ENCODE measurements at regions not wholly inside any gene's neighbourhood (a gene's known extent, or its start where the extent isn't known, plus 50 kb on each side); places are given as distances from the start of the nearest gene placed in this dataset.
"Not testable (repeated sequence)": the region's sequence is repeated elsewhere in the genome, so short reads cannot be mapped to it uniquely, and the experiment has no call there.

GRCh38 chr5:105616599-105616998 lies 2054.0 kb upstream of the NUDT12 start:
- ATAC-seq (ENCODE audit: insufficient read depth, low FRiP score), result no peak
- Histone ChIP-seq H3K9ac (ENCODE audit: insufficient read depth in 1 of 2, low read length in 2 of 2) (no peak overlapping the region), H3K9me3 (ENCODE audit: control insufficient read depth in 4 of 4, insufficient read depth in 3 of 4, low read length in 3 of 4) (no peaks in the 10 kb centered on the region), H3K36me3 (ENCODE audit: control insufficient read depth in 4 of 4, insufficient read depth in 4 of 4, low read length in 4 of 4) (no peaks in the 10 kb centered on the region), H3K4me1 (ENCODE audit: control insufficient read depth in 5 of 5, insufficient read depth in 5 of 5, low read length in 5 of 5) (peaks cover 0 to 22% (median 0%) of the 10 kb centered on the region in 5 donors), H3K27me3 (ENCODE audit: control insufficient read depth in 3 of 3, insufficient read depth in 3 of 3, low read length in 2 of 3) (no peaks in the 10 kb centered on the region), H3K4me3 (no peak overlapping the region), H3K27ac (ENCODE audit: low read depth in 1 of 2, low read length in 1 of 2) (no peak overlapping the region)
- WGBS, 2 donors, result 55 to 72% methylated on average over 2 of the region's 2 CpGs
- TF ChIP-seq CTCF (IDR thresholded peaks at IDR 0.05; ENCODE audit: control extremely low read depth, extremely low read depth), result no peak
- DNase-seq, result peak in 1 of 3 donors; percentile 6

GRCh38 chr5:105602406-105602805 lies 2039.8 kb upstream of the NUDT12 start:
- not testable (repeated sequence) for H3K27me3 ChIP-seq (ENCODE audit: control insufficient read depth in 3 of 3, insufficient read depth in 3 of 3, low read length in 2 of 3); H3K4me1 ChIP-seq (ENCODE audit: control insufficient read depth in 5 of 5, insufficient read depth in 5 of 5, low read length in 5 of 5); ATAC-seq (ENCODE audit: insufficient read depth, low FRiP score); H3K9me3 ChIP-seq (ENCODE audit: control insufficient read depth in 4 of 4, insufficient read depth in 3 of 4, low read length in 3 of 4); H3K36me3 ChIP-seq (ENCODE audit: control insufficient read depth in 4 of 4, insufficient read depth in 4 of 4, low read length in 4 of 4); H3K4me3 ChIP-seq; H3K9ac ChIP-seq (ENCODE audit: insufficient read depth in 1 of 2, low read length in 2 of 2); H3K27ac ChIP-seq (ENCODE audit: low read depth in 1 of 2, low read length in 1 of 2)
- peak in 1 of 3 donors; percentile 8 for DNase-seq

- WGBS, 2 donors, result 72 to 81% methylated on average over 6 of the region's 6 CpGs
- H3K9ac ChIP-seq (ENCODE audit: insufficient read depth in 1 of 2, low read length in 2 of 2), result no peak overlapping the region
- no peak overlapping the region for H3K27ac ChIP-seq (ENCODE audit: low read depth in 1 of 2, low read length in 1 of 2)
- ATAC-seq (ENCODE audit: insufficient read depth, low FRiP score) (no peak), DNase-seq (no peak)
- no peaks in the 10 kb centered on the region for H3K9me3 ChIP-seq (ENCODE audit: control insufficient read depth in 4 of 4, insufficient read depth in 3 of 4, low read length in 3 of 4)
- no peaks in the 10 kb centered on the region for H3K27me3 ChIP-seq (ENCODE audit: control insufficient read depth in 3 of 3, insufficient read depth in 3 of 3, low read length in 2 of 3)
- H3K4me3 ChIP-seq, result no peak overlapping the region
- no peak for TF ChIP-seq CTCF (IDR thresholded peaks at IDR 0.05; ENCODE audit: control extremely low read depth, extremely low read depth)
- no peaks in the 10 kb centered on the region for H3K4me1 ChIP-seq (ENCODE audit: control insufficient read depth in 5 of 5, insufficient read depth in 5 of 5, low read length in 5 of 5)
- no peaks in the 10 kb centered on the region for H3K36me3 ChIP-seq (ENCODE audit: control insufficient read depth in 4 of 4, insufficient read depth in 4 of 4, low read length in 4 of 4)
Observed at GRCh38 chr5:105593011-105593760, 2030.6 kb upstream of the NUDT12 start.

- no peaks in the 10 kb centered on the region for H3K36me3 ChIP-seq (ENCODE audit: control insufficient read depth in 4 of 4, insufficient read depth in 4 of 4, low read length in 4 of 4)
- no peak for TF ChIP-seq CTCF (IDR thresholded peaks at IDR 0.05; ENCODE audit: control extremely low read depth, extremely low read depth)
- DNase-seq, result no peak
- 55 to 74% methylated on average over 6 of the region's 6 CpGs for WGBS, 2 donors
- no peaks in the 10 kb centered on the region for H3K27me3 ChIP-seq (ENCODE audit: control insufficient read depth in 3 of 3, insufficient read depth in 3 of 3, low read length in 2 of 3)
- no peaks in the 10 kb centered on the region for H3K4me1 ChIP-seq (ENCODE audit: control insufficient read depth in 5 of 5, insufficient read depth in 5 of 5, low read length in 5 of 5)
- ATAC-seq (ENCODE audit: insufficient read depth, low FRiP score), result no peak
- H3K27ac ChIP-seq (ENCODE audit: low read depth in 1 of 2, low read length in 1 of 2), result no peak overlapping the region
- H3K9ac ChIP-seq (ENCODE audit: insufficient read depth in 1 of 2, low read length in 2 of 2), result no peak overlapping the region
- no peak overlapping the region for H3K4me3 ChIP-seq
- no peaks in the 10 kb centered on the region for H3K9me3 ChIP-seq (ENCODE audit: control insufficient read depth in 4 of 4, insufficient read depth in 3 of 4, low read length in 3 of 4)
Observed at GRCh38 chr5:105587963-105588662, 2025.5 kb upstream of the NUDT12 start.
